Testis (tissue), 2 donors: ENCODE measurements at regions not wholly inside any gene's neighbourhood (a gene's known extent, or its start where the extent isn't known, plus 50 kb on each side); places are given as distances from the start of the nearest gene placed in this dataset.

Experiments
- DNase-seq: peaks from one replicate; pipeline ENCODE4 v3.0.0-alpha.2; 2019
- H3K27ac ChIP-seq, 2 donors: fragments of 200-600 bp; sonication (generic); one replicate each; pipeline ENCODE4 v1.5.1; 2019
- H3K27me3 ChIP-seq: fragments of 200-600 bp; sonication (generic); one replicate; pipeline ENCODE4 v1.5.1; 2019
- H3K36me3 ChIP-seq: fragments of 200-600 bp; sonication (generic); one replicate; pipeline ENCODE4 v1.5.1; 2017; ENCODE audit warnings: low read depth; ENCODE audit errors: missing control alignments
- H3K4me1 ChIP-seq: fragments of 200-600 bp; sonication (generic); one replicate; pipeline ENCODE4 v1.5.1; 2019
- H3K4me3 ChIP-seq, 2 donors: fragments of 200-600 bp; sonication (generic); one replicate each; pipeline ENCODE4 v1.5.1; 2017 to 2019
- H3K9me3 ChIP-seq: fragments of 200-600 bp; sonication (generic); one replicate; pipeline ENCODE4 v1.5.1; 2017
- POLR2A ChIP-seq: fragments of 450-650 bp; IDR thresholded peaks from one replicate; pipeline ENCODE4 v1.6.1; 2017; ENCODE audit warnings: antibody characterized with exemption, mild to moderate bottlenecking, moderate library complexity
- WGBS, 2 donors: methylation state at CpG; one replicate each; pipeline ENCODE4 v1.1.5; 2018; 5-methylcytosine and 5-hydroxymethylcytosine counted together
- intact Hi-C: fragments of 100-400 bp; cut with DNase I; formaldehyde crosslinking; loops from one replicate; pipeline ENCODE4 v1.15.1; 2023; ENCODE audit warnings: low total_unique reads
- TF ChIP-seq, protein P1 (sequence below), 3 experiments: fragments of 450-650 bp in 2 of 3; fragments of 200-600 bp in 1 of 3; sonication (generic) in 1 of 3; IDR thresholded peaks; one replicate each; pipeline ENCODE4 v1.5.1; 2016 to 2019; ENCODE audit warnings: antibody characterized with exemption in 3 of 3, mild to moderate bottlenecking in 2 of 3, moderate library complexity in 1 of 3

GRCh38 chr4:141541851-141542250 lies 94.5 kb upstream of the IL15 start:
- H3K27me3 ChIP-seq = no peaks in the 10 kb centered on the region
- no peaks in the 10 kb centered on the region for H3K9me3 ChIP-seq
- H3K4me1 ChIP-seq = no peaks in the 10 kb centered on the region
- H3K27ac ChIP-seq = no peak overlapping the region
- intact Hi-C loops = no loop called here
- DNase-seq = no peak
- 86 to 94% methylated on average over 2 of the region's 2 CpGs for WGBS, 2 donors
- H3K4me3 ChIP-seq = no peak overlapping the region
- no peak for TF ChIP-seq POLR2A
- TF ChIP-seq, protein P1, sequence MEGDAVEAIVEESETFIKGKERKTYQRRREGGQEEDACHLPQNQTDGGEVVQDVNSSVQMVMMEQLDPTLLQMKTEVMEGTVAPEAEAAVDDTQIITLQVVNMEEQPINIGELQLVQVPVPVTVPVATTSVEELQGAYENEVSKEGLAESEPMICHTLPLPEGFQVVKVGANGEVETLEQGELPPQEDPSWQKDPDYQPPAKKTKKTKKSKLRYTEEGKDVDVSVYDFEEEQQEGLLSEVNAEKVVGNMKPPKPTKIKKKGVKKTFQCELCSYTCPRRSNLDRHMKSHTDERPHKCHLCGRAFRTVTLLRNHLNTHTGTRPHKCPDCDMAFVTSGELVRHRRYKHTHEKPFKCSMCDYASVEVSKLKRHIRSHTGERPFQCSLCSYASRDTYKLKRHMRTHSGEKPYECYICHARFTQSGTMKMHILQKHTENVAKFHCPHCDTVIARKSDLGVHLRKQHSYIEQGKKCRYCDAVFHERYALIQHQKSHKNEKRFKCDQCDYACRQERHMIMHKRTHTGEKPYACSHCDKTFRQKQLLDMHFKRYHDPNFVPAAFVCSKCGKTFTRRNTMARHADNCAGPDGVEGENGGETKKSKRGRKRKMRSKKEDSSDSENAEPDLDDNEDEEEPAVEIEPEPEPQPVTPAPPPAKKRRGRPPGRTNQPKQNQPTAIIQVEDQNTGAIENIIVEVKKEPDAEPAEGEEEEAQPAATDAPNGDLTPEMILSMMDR (IDR thresholded peaks at IDR 0.05) = no peak
- no peaks in the 10 kb centered on the region for H3K36me3 ChIP-seq

DNA sequence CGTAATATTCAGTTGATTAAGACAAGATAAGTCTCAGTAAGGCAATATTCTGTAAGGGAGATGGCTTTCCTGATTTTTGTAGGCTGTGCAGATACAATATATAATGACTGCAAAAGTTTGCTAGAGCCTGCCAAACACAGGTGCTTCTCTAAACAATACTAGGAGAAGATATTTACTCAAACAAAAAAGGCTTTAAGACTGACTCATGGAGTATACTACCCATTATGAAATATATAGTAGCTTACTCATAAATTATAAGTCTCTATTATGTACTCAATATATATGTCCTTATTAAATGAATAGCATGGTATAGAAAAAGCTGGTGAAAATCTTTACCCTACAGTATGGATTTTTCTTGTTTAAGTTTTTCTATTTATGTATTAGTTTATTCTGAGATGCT lies 93.2 kb upstream of the IL15 start:
- Histone ChIP-seq H3K9me3 (no peaks in the 10 kb centered on the region), H3K36me3 (no peaks in the 10 kb centered on the region), H3K27ac (no peak overlapping the region), H3K27me3 (no peaks in the 10 kb centered on the region), H3K4me3 (no peak overlapping the region), H3K4me1 (no peaks in the 10 kb centered on the region)
- no peak for TF ChIP-seq POLR2A
- TF ChIP-seq, protein P1 (IDR thresholded peaks at IDR 0.05) = no peak
- DNase-seq = no peak
- WGBS, 2 donors = 87 to 88% methylated on average over 1 of the region's 1 CpG
- intact Hi-C loops = no loop called here

DNA sequence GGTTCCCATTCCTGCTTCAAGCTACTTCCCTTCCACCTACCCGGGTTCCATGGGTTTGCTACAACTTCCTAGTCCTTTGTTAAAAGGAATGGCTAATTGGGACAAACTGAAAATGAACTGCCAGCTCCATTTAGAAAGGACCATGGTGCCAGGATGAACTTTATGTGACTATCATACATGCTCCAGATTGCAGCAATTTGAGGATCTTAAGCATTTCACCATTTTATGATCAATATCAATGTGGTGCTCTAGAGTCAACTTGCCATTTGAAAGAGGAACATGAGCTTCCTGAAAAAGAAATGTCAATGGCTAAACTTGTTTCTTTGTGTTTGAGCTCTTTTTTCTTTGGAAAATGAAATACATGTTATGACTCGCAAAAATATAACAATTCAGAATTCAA lies 92.7 kb upstream of the IL15 start:
- no peak overlapping the region for H3K4me3 ChIP-seq
- WGBS, 2 donors = 85 to 93% methylated on average over 2 of the region's 2 CpGs
- DNase-seq = no peak
- intact Hi-C loops = no loop called here
- H3K4me1 ChIP-seq = no peaks in the 10 kb centered on the region
- H3K9me3 ChIP-seq = no peaks in the 10 kb centered on the region
- H3K27ac ChIP-seq = no peak overlapping the region
- no peaks in the 10 kb centered on the region for H3K27me3 ChIP-seq
- no peaks in the 10 kb centered on the region for H3K36me3 ChIP-seq
- no peak for TF ChIP-seq POLR2A
- TF ChIP-seq, protein P1 (IDR thresholded peaks at IDR 0.05) = no peak

GRCh38 chr4:141548791-141549190 lies 87.6 kb upstream of the IL15 start:
- Histone ChIP-seq H3K27me3 (no peaks in the 10 kb centered on the region), H3K4me3 (no peak overlapping the region), H3K27ac (no peak overlapping the region), H3K9me3 (no peaks in the 10 kb centered on the region), H3K36me3 (no peaks in the 10 kb centered on the region), H3K4me1 (no peaks in the 10 kb centered on the region)
- no peak for DNase-seq
- TF ChIP-seq, protein P1 (IDR thresholded peaks at IDR 0.05) = no peak
- TF ChIP-seq POLR2A = no peak
- intact Hi-C loops = no loop called here

- Histone ChIP-seq H3K27me3 (no peaks in the 10 kb centered on the region), H3K36me3 (no peaks in the 10 kb centered on the region), H3K4me1 (no peaks in the 10 kb centered on the region), H3K4me3 (no peak overlapping the region), H3K9me3 (no peaks in the 10 kb centered on the region), H3K27ac (no peak overlapping the region)
- TF ChIP-seq, protein P1 (IDR thresholded peaks at IDR 0.05) = no peak
- no peak for TF ChIP-seq POLR2A
- intact Hi-C loops = no loop called here
- no peak for DNase-seq
- 50 to 93% methylated on average over 1 of the region's 1 CpG for WGBS, 2 donors
These were observed 76.3 kb upstream of the IL15 start for GRCh38 chr4:141560056-141560455.
